PFSK-1 (cell line): ENCODE measurements at regions not wholly inside any gene's neighbourhood (a gene's known extent, or its start where the extent isn't known, plus 50 kb on each side); places are given as distances from the start of the nearest gene placed in this dataset.

ENCODE experiments used
- POLR2AphosphoS5 ChIP-seq: IDR thresholded peaks from 2 replicates; pipeline ENCODE4 v1.6.1; 2012; ENCODE audit warnings: low read depth, mild to moderate bottlenecking, control low read depth, low read length, moderate library complexity
- REST ChIP-seq, 2 experiments: IDR thresholded peaks; 2 replicates each; pipeline versions ENCODE4 v1.6.1 to v1.8.0; 2011 to 2012; ENCODE audit warnings: low read depth in 2 of 2, low read length in 2 of 2, control low read depth in 1 of 2, inconsistent platforms in 1 of 2, mild to moderate bottlenecking in 1 of 2, moderate library complexity in 1 of 2; ENCODE audit not compliant: insufficient read depth in 1 of 2

GRCh38 chr14:98143566-98143965 lies 1128.4 kb downstream of the BCL11B start:
- no peak for TF ChIP-seq REST (IDR thresholded peaks at IDR 0.05; ENCODE audit: insufficient read depth in 1 of 2, low read depth in 2 of 2, low read length in 2 of 2)
- TF ChIP-seq POLR2AphosphoS5 = no peak
